Common myeloid progenitor, CD34-positive (primary cell): ENCODE measurements at regions not wholly inside any gene's neighbourhood (a gene's known extent, or its start where the extent isn't known, plus 50 kb on each side); places are given as distances from the start of the nearest gene placed in this dataset.

Source experiments
- CTCF ChIA-PET: fragments of 350-600 bp; sonication (Branson Sonifier 250); formaldehyde crosslinking; loops from one replicate; lab custom pipeline; 2021; ENCODE audit warnings: antibody characterized with exemption; lab: Charles Lee
- POLR2A ChIA-PET: fragments of 350-600 bp; sonication (Branson Sonifier 250); formaldehyde crosslinking; loops from one replicate; lab custom pipeline; 2021; ENCODE audit warnings: antibody characterized with exemption; lab: Charles Lee
- DNase-seq, 3 donors: peaks; one replicate each; pipeline versions ENCODE4 v3.0.0 to v3.0.0-alpha.2; 2013
- H3K27ac ChIP-seq, 2 experiments: 1 replicate in 1 of 2; 2 replicates in 1 of 2; pipeline ENCODE4 v1.7.0; 2013; ENCODE audit warnings: inconsistent platforms in 2 of 2, low read length in 2 of 2, mild to moderate bottlenecking in 2 of 2, low read depth in 1 of 2, moderate library complexity in 1 of 2; ENCODE audit not compliant: severe bottlenecking in 2 of 2, insufficient read depth in 1 of 2, poor library complexity in 1 of 2
- H3K27me3 ChIP-seq, 5 experiments: replicated peaks in 2 of 5; 1 replicate in 3 of 5; 2 replicates in 2 of 5; pipeline versions ENCODE4 v1.6.1 to v1.7.0; 2013; ENCODE audit warnings: low read length in 4 of 5, mild to moderate bottlenecking in 2 of 5, moderate library complexity in 2 of 5, inconsistent platforms in 1 of 5; ENCODE audit not compliant: insufficient read depth in 5 of 5, control insufficient read depth in 4 of 5
- H3K36me3 ChIP-seq, 4 experiments: 1 replicate in 2 of 4; 2 replicates in 2 of 4; pipeline versions ENCODE4 v1.6.1 to v1.7.0; 2013; ENCODE audit warnings: low read length in 3 of 4, control low read depth in 1 of 4, mild to moderate bottlenecking in 1 of 4; ENCODE audit not compliant: control insufficient read depth in 4 of 4, insufficient read depth in 4 of 4
- H3K4me1 ChIP-seq, 4 experiments: 1 replicate in 3 of 4; 2 replicates in 1 of 4; pipeline versions ENCODE4 v1.6.1 to v1.7.1; 2013; ENCODE audit warnings: low read length in 3 of 4, mild to moderate bottlenecking in 3 of 4, control low read depth in 1 of 4, inconsistent platforms in 1 of 4, moderate library complexity in 1 of 4; ENCODE audit not compliant: control insufficient read depth in 4 of 4, insufficient read depth in 4 of 4; ENCODE audit errors: control extremely low read depth in 1 of 4
- H3K4me3 ChIP-seq, 7 experiments: 1 replicate in 4 of 7; 2 replicates in 3 of 7; pipeline versions ENCODE4 v1.5.1 to v1.7.0; 2013; ENCODE audit warnings: mild to moderate bottlenecking in 7 of 7, low read length in 6 of 7, moderate library complexity in 6 of 7, inconsistent platforms in 2 of 7, low read depth in 2 of 7, control low read depth in 1 of 7; ENCODE audit not compliant: insufficient read depth in 4 of 7, control insufficient read depth in 1 of 7; ENCODE audit errors: extremely low read depth in 1 of 7
- H3K9me3 ChIP-seq, 5 experiments: 1 replicate in 4 of 5; 2 replicates in 1 of 5; pipeline versions ENCODE4 v1.6.1 to v1.7.1; 2013; ENCODE audit warnings: low read length in 4 of 5, mild to moderate bottlenecking in 2 of 5, inconsistent platforms in 1 of 5, low read depth in 1 of 5, moderate library complexity in 1 of 5; ENCODE audit not compliant: control insufficient read depth in 4 of 5, insufficient read depth in 2 of 5; ENCODE audit errors: control extremely low read depth in 1 of 5
- WGBS: methylation state at CpG from one replicate; pipeline ENCODE4 v1.1.5; 2013; ENCODE audit not compliant: insufficient coverage; 5-methylcytosine and 5-hydroxymethylcytosine counted together

GRCh38 chr5:158022837-158023236 lies 163.9 kb upstream of the CLINT1 start:
- Histone ChIP-seq H3K4me1 (peaks cover 0 to 6% (median 3%) of the 10 kb centered on the region in 4 experiments), H3K27me3 (peaks cover 0 to 11% (median 5%) of the 10 kb centered on the region in 5 experiments), H3K36me3 (no peaks in the 10 kb centered on the region), H3K4me3 (no peak overlapping the region), H3K27ac (no peak overlapping the region), H3K9me3 (no peaks in the 10 kb centered on the region)
- ChIA-PET POLR2A (no interaction called here), CTCF (interaction anchor here (0.6 kb wide), 1 partner anchor 1135 kb away, joined by 3 read pairs; no protein-coding TSS in a partner anchor)
- peak in 2 of 3 donors; percentile 5 to 18 for DNase-seq
- 83% methylated on average over 2 of the region's 6 CpGs for WGBS

- CTCF ChIA-PET: no interaction called here
- no CpG with 5 or more reads among the region's 3 CpGs for WGBS
- Histone ChIP-seq H3K27me3 (peaks cover 0 to 11% (median 5%) of the 10 kb centered on the region in 5 experiments), H3K27ac (no peak overlapping the region), H3K4me1 (peaks cover 0 to 6% (median 3%) of the 10 kb centered on the region in 4 experiments), H3K36me3 (no peaks in the 10 kb centered on the region), H3K9me3 (no peaks in the 10 kb centered on the region), H3K4me3 (no peak overlapping the region)
- POLR2A ChIA-PET: no interaction called here
- DNase-seq: no peak
These were observed 163.4 kb upstream of the CLINT1 start for GRCh38 chr5:158022393-158022792.

GRCh38 chr5:158020555-158021418 lies 161.8 kb upstream of the CLINT1 start:
- CTCF ChIA-PET: interaction anchor here (0.5 kb wide), 1 partner anchor 18 kb away, joined by 3 read pairs; no protein-coding TSS in a partner anchor
- Histone ChIP-seq H3K9me3 (no peaks in the 10 kb centered on the region), H3K36me3 (no peaks in the 10 kb centered on the region), H3K4me3 (no peak overlapping the region), H3K4me1 (peaks cover 0 to 6% (median 3%) of the 10 kb centered on the region in 4 experiments), H3K27me3 (peaks cover 0 to 11% (median 2%) of the 10 kb centered on the region in 5 experiments), H3K27ac (no peak overlapping the region)
- POLR2A ChIA-PET: no interaction called here
- DNase-seq: no peak
- 84% methylated on average over 4 of the region's 5 CpGs for WGBS

GRCh38 chr5:158017469-158017868 lies 158.5 kb upstream of the CLINT1 start:
- H3K27me3 ChIP-seq: peaks cover 0 to 8% (median 5%) of the 10 kb centered on the region in 5 experiments
- no peaks in the 10 kb centered on the region for H3K36me3 ChIP-seq
- peaks cover 0 to under 1% (median 0%) of the 10 kb centered on the region in 4 experiments for H3K4me1 ChIP-seq
- POLR2A ChIA-PET: no interaction called here
- CTCF ChIA-PET: no interaction called here
- DNase-seq: no peak
- H3K4me3 ChIP-seq: no peak overlapping the region
- no peak overlapping the region for H3K27ac ChIP-seq
- whole genome bisulfite sequencing: 100% methylated on average over 1 of the region's 2 CpGs
- H3K9me3 ChIP-seq: no peaks in the 10 kb centered on the region

- Histone ChIP-seq H3K4me1 (no peaks in the 10 kb centered on the region), H3K27me3 (peaks cover 0 to 5% (median 4%) of the 10 kb centered on the region in 5 experiments), H3K27ac (no peak overlapping the region), H3K4me3 (no peak overlapping the region), H3K9me3 (no peaks in the 10 kb centered on the region), H3K36me3 (no peaks in the 10 kb centered on the region)
- CTCF ChIA-PET: interaction anchor here (0.6 kb wide), 1 partner anchor 276 kb away, joined by 4 read pairs; no protein-coding TSS in a partner anchor
- WGBS: no CpG with 5 or more reads among the region's 1 CpG
- DNase-seq: no peak
- POLR2A ChIA-PET: interaction anchor here (0.6 kb wide), 1 partner anchor 168 kb away, joined by 5 read pairs; no protein-coding TSS in a partner anchor
These were observed 155.4 kb upstream of the CLINT1 start for GRCh38 chr5:158014372-158014771.

GRCh38 chr5:158013939-158014338 lies 155.0 kb upstream of the CLINT1 start:
- CTCF ChIA-PET: no interaction called here

GRCh38 chr5:158013303-158013702 lies 154.4 kb upstream of the CLINT1 start:
- Histone ChIP-seq H3K4me1 (no peaks in the 10 kb centered on the region), H3K36me3 (no peaks in the 10 kb centered on the region), H3K27ac (no peak overlapping the region), H3K4me3 (no peak overlapping the region), H3K27me3 (peaks cover 0 to 10% (median 4%) of the 10 kb centered on the region in 5 experiments), H3K9me3 (no peaks in the 10 kb centered on the region)
- no peak for DNase-seq
- ChIA-PET CTCF (interaction anchor here (1.2 to 1.4 kb wide), 3 partner anchors 20 to 1094 kb away, joined by 3 to 5 read pairs (median 4); no protein-coding TSS in a partner anchor), POLR2A (no interaction called here)
- WGBS: no CpG with 5 or more reads among the region's 4 CpGs

More at GRCh38 chr5:158013939-158014338, 155.0 kb upstream of the CLINT1 start:
- POLR2A ChIA-PET: no interaction called here
- Histone ChIP-seq H3K27me3 (peaks cover 0 to 8% (median 4%) of the 10 kb centered on the region in 5 experiments), H3K9me3 (no peaks in the 10 kb centered on the region), H3K4me3 (no peak overlapping the region), H3K27ac (no peak overlapping the region), H3K36me3 (no peaks in the 10 kb centered on the region), H3K4me1 (no peaks in the 10 kb centered on the region)
- peak; percentile 22 to 51 (median 49) for DNase-seq
- 5% methylated on average over 4 of the region's 6 CpGs for WGBS
